NCI-H146 treated with DMSO at 0.1 percent for 48 hours (cell line): ENCODE measurements at regions not wholly inside any gene's neighbourhood (a gene's known extent, or its start where the extent isn't known, plus 50 kb on each side); places are given as distances from the start of the nearest gene placed in this dataset.
"Not testable (repeated sequence)": the region's sequence is repeated elsewhere in the genome, so short reads cannot be mapped to it uniquely, and the experiment has no call there.

ENCODE experiments used
- DNase-seq: peaks from one replicate; lab custom pipeline; 2025; ENCODE audit not compliant: unreplicated experiment; lab: John Stamatoyannopoulos, UW

DNA sequence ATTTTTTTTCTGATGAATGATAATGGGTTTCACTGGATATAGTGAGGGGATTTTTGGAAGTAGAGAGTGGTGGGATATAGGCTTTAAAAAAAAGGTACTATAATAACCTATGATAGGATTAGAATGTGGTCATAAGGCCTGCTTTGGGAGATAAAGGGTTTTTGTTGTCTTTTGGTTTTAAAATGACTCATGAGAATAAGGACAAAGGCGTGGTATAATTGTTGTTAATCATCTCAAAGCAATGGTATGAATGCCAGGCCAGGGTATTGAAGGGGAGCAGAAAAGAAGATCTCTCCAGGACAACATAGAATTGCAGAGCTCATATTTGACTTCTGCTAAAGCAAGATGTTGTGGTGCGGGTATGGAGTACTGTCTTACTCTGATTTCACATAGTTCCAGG is 579.4 kb downstream of the JRKL start:
- DNase-seq, result no peak

DNA sequence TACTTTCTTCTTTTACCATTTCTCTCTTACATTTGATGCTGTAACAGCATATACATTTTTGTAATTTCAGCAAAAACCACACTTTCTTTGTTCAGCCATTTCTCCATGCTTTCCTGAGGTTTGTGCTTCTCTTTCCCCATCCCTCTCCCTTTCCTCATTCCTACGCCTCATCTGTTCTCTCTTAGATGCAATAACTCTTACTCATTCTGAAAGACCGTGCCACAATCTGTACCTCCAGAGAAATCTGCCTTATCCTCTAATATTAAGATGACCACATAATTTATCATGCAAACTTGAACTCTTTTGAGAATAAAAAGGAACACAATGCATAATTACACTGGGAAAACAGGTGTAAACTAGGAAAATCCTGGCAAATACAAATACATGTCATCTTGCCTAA is 588.9 kb downstream of the JRKL start:
- no peak for DNase-seq

GRCh38 chr11:96986516-96986915 is 596.7 kb downstream of the JRKL start:
- no peak for DNase-seq

DNA sequence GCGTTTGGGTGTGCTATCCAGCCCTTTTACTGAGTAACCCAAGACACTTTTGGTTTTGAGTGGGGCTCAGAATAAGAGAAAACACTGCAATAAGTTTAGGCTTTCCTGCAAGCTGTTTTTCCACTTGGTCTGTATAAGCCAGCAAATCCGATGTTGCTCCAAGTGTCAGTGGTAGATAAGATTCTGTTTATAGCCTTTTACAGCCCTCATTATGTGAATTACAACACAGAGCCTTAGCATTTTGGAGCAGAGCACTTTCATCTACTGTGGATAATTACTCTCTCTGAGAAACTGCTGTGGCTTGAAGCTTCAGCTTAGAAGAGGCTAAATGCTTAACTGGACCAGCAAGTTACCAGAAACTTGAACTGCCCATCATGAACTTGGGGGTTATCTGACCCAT is 601.1 kb downstream of the JRKL start:
- no peak for DNase-seq

GRCh38 chr11:97000481-97000880 is 610.7 kb downstream of the JRKL start:
- no peak for DNase-seq

GRCh38 chr11:97007283-97007682 is 617.5 kb downstream of the JRKL start:
- no peak for DNase-seq

- no peak for DNase-seq
Observed at GRCh38 chr11:97009613-97010012, 619.8 kb downstream of the JRKL start.

DNA sequence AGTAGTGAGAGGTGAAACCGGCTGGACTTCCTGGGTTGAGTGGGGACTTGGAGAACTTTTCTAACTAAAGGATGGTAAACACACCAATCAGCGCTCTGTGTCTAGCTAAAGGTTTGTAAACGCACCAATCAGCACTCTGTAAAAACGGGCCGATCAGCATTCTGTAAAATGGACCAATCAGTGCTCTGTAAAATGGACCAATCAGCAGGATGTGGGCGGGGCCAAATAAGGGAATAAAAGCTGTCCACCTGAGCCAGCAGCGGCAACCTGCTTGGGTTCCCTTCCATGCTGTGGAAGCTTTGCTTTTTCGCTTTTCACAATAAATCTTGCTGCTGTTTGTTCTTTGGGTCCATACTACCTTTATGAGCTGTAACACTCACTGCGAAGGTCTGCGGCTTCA is 621.2 kb downstream of the JRKL start:
- not testable (repeated sequence) for DNase-seq

- DNase-seq, result no peak
Observed at GRCh38 chr11:97015327-97015726, 625.5 kb downstream of the JRKL start.

DNA sequence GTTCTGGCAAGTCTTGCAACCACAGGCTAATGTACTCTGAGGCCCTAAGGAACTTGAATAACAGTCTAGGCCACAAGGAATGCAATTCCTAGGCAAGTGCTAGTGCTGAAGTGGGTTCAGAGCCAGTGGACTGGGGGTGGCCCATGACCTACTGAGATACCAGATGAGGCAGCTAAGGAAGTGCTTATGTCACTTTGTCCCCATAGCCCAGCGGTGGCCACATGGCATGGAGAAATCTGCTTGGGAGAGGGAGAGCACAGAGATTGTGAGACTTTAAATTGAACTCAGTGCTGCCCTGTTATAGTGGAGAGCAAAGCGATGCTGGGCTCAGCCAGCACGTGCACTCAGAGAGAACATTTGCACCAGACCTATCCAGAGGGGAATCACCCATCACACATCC is 629.5 kb downstream of the JRKL start:
- no peak for DNase-seq

DNA sequence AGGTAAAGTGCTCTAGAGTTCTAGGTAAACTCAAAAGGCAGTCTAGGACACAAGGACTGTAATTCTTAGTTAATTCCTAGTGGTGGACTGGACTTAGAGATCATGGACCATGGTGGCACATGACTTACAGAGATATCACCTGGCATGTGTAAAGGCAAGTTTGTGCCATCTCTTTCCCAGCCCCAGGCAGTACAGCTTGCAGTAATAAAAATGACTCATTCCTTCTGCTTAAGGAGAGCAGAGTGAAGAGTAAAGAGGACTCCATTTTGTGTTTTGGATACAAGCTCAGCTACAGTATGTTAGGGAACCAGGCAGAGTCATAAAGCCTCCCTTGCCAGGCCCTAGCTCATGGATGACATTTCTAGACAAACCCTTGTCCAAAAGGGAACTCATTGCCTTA is 629.9 kb downstream of the JRKL start:
- no peak for DNase-seq

GRCh38 chr11:97022955-97023354 is 633.1 kb downstream of the JRKL start:
- no peak for DNase-seq

DNA sequence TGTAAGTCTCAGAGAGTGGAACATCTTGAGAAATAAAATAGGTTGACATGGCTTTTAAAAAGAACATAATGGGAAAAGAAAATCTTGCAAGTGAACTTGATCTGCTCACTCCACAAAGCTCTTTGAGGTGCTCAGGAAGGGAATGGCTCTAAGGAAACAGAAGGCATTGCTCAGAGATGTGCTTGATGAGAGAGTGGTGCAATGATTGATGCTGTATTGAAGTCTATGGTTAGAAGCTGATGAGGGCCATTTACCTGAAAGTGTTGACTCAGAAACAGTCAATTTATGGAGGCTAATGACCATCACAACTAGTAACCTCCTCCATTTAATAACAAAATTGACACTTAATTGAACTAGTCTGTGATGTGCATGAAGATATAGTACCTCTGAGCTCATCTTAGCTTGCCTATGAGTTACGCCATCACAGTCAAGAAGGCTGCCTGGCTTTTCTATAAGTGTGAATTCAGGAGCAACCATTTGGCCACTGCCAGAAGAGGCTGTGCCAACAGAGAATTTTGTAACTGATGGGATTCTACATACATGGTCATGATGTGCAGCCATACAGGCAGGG is 639.1 kb downstream of the JRKL start:
- DNase-seq, result no peak

DNA sequence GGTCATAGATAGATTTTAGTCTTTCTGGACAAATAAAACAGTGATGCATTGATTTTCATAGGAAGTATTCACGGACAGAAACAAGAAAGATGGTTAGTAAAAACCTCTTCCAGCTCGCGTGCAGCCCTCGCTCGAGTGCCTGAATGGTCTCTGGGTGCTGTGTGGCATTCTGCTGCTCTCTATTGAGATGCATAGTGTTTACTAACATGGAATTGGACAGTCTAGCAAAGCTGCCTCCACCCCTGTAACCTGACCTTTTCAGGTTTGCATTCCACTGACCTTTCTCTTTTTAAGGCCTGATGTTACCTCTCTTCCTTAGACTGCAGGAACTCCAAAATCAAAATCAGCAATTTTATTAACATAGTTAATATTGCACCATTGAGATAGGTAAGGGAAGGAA is 643.4 kb downstream of the JRKL start:
- no peak for DNase-seq

DNA sequence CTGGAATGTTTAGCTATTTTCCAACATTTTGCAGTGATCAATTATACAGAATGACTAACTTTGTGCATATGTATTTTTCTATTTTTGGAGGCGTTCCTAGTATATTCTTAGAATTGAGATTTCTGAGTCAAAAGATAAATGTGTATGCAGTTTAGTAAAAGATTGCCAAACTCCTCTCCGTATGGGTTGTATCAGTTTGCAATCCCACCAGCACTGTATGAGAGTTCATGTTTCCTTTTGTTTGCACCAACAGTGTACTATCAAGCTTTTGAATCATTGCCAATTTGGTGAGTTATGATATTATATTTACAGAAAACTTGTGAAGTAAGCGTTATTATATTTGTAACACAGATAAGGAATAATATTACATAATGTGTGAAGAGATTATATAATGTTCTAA is 658.7 kb downstream of the JRKL start:
- DNase-seq, result no peak

GRCh38 chr11:97060184-97060583 is 670.4 kb downstream of the JRKL start:
- DNase-seq, result no peak

- DNase-seq, result no peak
Observed at GRCh38 chr11:97069160-97069559, 679.3 kb downstream of the JRKL start.

- DNase-seq, result no peak
Observed at GRCh38 chr11:97072420-97072819, 682.6 kb downstream of the JRKL start.

GRCh38 chr11:97076666-97077065 is 686.9 kb downstream of the JRKL start:
- DNase-seq, result not testable (repeated sequence)

DNA sequence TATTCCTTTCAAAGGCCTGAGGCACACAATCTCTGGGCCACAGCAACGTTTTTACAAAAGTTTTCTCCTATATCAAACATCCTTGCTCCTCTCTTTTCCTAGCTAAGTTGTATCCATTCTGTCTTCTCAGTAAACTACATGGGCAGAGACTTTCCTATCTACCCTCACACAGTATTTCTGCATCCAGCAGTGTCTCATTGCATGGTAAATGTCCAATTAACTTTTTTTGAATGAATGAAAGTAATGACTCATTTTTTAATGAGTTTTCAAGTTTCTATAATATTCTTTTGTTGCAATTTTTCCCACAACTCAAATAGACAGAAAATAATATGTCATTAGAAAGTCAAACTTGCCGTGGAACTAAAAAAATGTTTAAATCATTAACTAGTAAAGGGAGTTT is 688.6 kb downstream of the JRKL start:
- DNase-seq, result no peak

DNA sequence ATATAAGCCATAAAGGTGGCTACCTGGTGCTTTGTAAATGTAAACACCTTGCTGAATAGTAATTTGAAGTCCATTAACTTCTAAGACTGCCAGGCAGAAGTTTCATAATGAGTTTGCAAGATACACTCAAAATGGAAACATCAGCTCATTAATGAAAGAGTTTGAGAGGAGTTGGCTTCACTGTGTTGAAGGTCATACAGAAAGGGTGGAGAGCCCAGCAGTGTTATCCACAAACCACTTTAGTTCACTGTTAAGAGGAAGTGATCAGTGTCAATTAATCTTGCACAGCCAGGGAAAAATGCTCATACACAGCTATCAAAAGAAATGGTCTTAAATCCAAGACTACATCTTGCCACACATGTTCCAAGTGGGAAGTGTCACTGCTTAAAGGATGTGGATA is 689.4 kb downstream of the JRKL start:
- DNase-seq, result no peak

DNA sequence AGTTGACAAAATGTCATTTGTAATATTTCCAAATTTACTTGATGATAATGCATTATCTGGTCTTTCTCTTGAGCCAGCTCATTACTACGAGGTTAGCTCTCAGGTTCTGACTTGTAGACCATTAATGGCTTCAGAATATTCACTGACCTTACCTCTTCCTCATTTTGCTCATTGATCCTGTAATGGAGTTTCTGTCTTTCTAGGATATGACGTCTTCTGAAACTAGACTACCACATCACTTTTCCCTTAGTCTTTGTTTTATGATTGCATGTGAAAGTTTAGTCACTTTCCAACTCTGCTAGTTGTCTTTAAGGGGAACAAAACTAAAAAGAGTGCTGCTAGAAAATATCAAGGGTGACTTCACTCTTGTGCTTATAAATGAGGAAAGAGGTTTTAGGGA is 697.6 kb downstream of the JRKL start:
- DNase-seq, result no peak

- no peak for DNase-seq
Observed at GRCh38 chr11:97092823-97093222, 703.0 kb downstream of the JRKL start.

- DNase-seq, result not testable (repeated sequence)
Observed at GRCh38 chr11:97102180-97102579, 712.4 kb downstream of the JRKL start.
